ENCODE measurements at regions not wholly inside any gene's neighbourhood (a gene's known extent, or its start where the extent isn't known, plus 50 kb on each side); places are given as distances from the start of the nearest gene placed in this dataset.

GRCh38 chr17:77802333-77802615 is 156.2 kb upstream of the TNRC6C start (continued):
- TF ChIP-seq, protein P1, sequence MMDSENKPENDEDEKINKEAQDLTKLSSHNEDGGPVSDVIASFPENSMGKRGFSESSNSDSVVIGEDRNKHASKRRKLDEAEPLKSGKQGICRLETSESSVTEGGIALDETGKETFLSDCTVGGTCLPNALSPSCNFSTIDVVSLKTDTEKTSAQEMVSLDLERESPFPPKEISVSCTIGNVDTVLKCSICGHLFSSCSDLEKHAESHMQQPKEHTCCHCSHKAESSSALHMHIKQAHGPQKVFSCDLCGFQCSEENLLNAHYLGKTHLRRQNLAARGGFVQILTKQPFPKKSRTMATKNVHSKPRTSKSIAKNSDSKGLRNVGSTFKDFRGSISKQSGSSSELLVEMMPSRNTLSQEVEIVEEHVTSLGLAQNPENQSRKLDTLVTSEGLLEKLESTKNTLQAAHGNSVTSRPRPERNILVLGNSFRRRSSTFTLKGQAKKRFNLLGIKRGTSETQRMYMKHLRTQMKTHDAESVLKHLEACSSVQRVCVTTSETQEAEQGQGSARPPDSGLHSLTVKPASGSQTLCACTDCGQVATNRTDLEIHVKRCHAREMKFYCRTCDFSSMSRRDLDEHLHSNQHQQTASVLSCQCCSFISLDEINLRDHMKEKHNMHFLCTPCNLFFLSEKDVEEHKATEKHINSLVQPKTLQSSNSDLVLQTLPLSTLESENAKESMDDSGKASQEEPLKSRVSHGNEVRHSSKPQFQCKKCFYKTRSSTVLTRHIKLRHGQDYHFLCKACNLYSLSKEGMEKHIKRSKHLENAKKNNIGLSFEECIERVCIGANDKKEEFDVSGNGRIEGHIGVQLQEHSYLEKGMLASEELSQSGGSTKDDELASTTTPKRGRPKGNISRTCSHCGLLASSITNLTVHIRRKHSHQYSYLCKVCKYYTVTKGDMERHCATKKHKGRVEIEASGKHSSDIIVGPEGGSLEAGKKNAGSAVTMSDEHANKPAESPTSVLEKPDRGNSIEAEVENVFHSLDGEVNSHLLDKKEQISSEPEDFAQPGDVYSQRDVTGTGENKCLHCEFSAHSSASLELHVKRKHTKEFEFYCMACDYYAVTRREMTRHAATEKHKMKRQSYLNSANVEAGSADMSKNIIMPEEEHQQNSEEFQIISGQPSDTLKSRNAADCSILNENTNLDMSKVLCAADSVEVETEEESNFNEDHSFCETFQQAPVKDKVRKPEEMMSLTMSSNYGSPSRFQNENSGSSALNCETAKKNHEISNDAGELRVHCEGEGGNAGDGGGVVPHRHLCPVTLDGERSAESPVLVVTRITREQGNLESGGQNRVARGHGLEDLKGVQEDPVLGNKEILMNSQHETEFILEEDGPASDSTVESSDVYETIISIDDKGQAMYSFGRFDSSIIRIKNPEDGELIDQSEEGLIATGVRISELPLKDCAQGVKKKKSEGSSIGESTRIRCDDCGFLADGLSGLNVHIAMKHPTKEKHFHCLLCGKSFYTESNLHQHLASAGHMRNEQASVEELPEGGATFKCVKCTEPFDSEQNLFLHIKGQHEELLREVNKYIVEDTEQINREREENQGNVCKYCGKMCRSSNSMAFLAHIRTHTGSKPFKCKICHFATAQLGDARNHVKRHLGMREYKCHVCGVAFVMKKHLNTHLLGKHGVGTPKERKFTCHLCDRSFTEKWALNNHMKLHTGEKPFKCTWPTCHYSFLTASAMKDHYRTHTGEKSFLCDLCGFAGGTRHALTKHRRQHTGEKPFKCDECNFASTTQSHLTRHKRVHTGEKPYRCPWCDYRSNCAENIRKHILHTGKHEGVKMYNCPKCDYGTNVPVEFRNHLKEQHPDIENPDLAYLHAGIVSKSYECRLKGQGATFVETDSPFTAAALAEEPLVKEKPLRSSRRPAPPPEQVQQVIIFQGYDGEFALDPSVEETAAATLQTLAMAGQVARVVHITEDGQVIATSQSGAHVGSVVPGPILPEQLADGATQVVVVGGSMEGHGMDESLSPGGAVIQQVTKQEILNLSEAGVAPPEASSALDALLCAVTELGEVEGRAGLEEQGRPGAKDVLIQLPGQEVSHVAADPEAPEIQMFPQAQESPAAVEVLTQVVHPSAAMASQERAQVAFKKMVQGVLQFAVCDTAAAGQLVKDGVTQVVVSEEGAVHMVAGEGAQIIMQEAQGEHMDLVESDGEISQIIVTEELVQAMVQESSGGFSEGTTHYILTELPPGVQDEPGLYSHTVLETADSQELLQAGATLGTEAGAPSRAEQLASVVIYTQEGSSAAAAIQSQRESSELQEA (CRISPR knock-in tag; IDR thresholded peaks at IDR 0.05; ENCODE audit: not compliant biosample characterization), result no peak
- TF ChIP-seq ZBTB38 (CRISPR knock-in tag; IDR thresholded peaks at IDR 0.05) (no peak), ZFP90 (CRISPR knock-in tag; IDR thresholded peaks at IDR 0.05; ENCODE audit: borderline replicate concordance) (no peak), SMC3 (IDR thresholded peaks at IDR 0.05; ENCODE audit: low read length) (no peak), ZNF83 (CRISPR knock-in tag; IDR thresholded peaks at IDR 0.05; ENCODE audit: borderline replicate concordance) (no peak), YY1 (IDR thresholded peaks at IDR 0.05; ENCODE audit: insufficient read depth, insufficient replicate concordance, low read depth, low read length) (no peak), SP2 (CRISPR knock-in tag; IDR thresholded peaks at IDR 0.05) (no peak)
- TF ChIP-seq, protein P2, sequence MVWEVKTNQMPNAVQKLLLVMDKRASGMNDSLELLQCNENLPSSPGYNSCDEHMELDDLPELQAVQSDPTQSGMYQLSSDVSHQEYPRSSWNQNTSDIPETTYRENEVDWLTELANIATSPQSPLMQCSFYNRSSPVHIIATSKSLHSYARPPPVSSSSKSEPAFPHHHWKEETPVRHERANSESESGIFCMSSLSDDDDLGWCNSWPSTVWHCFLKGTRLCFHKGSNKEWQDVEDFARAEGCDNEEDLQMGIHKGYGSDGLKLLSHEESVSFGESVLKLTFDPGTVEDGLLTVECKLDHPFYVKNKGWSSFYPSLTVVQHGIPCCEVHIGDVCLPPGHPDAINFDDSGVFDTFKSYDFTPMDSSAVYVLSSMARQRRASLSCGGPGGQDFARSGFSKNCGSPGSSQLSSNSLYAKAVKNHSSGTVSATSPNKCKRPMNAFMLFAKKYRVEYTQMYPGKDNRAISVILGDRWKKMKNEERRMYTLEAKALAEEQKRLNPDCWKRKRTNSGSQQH (CRISPR knock-in tag; IDR thresholded peaks at IDR 0.05; ENCODE audit: low read depth), result no peak

Data from HepG2 (cell line).